GM18873 (cell line): ENCODE measurements at regions not wholly inside any gene's neighbourhood (a gene's known extent, or its start where the extent isn't known, plus 50 kb on each side); places are given as distances from the start of the nearest gene placed in this dataset.

ENCODE experiments used
- ATAC-seq: cut with Tn5 transposase; IDR thresholded peaks from one replicate; pipeline ENCODE4 v1.9.1; 2021; ENCODE audit warnings: mild to moderate bottlenecking, moderate library complexity, moderate number of reproducible peaks; ENCODE audit not compliant: unreplicated experiment, low FRiP score

- ATAC-seq, result no peak
Measured at GRCh38 chr6:4511641-4512020, 264.6 kb upstream of the CDYL start.

- ATAC-seq, result no peak
Measured at GRCh38 chr6:4510906-4511640, 265.1 kb upstream of the CDYL start.

- ATAC-seq, result no peak
Measured at GRCh38 chr6:4510317-4510716, 265.9 kb upstream of the CDYL start.

GRCh38 chr6:4509506-4509905 lies 266.7 kb upstream of the CDYL start:
- ATAC-seq, result no peak

- no peak for ATAC-seq
Measured at GRCh38 chr6:4506792-4507191, 269.4 kb upstream of the CDYL start.

GRCh38 chr6:4506223-4506622 lies 270.0 kb upstream of the CDYL start:
- ATAC-seq, result no peak

GRCh38 chr6:4504700-4505099 lies 271.5 kb upstream of the CDYL start:
- no peak for ATAC-seq

GRCh38 chr6:4503700-4504099 lies 272.5 kb upstream of the CDYL start:
- ATAC-seq, result no peak

- no peak for ATAC-seq
Measured at GRCh38 chr6:4496284-4496683, 279.9 kb upstream of the CDYL start.

- ATAC-seq, result no peak
Measured at GRCh38 chr6:4491501-4492260, 284.5 kb upstream of the CDYL start.

- ATAC-seq, result no peak
Measured at GRCh38 chr6:4489538-4489937, 286.7 kb upstream of the CDYL start.

- ATAC-seq, result no peak
Measured at GRCh38 chr6:4488389-4488788, 287.8 kb upstream of the CDYL start.

GRCh38 chr6:4487538-4487937 lies 288.7 kb upstream of the CDYL start:
- no peak for ATAC-seq

GRCh38 chr6:4486568-4487315 lies 289.5 kb upstream of the CDYL start:
- ATAC-seq, result no peak

- ATAC-seq, result no peak
Measured at GRCh38 chr6:4485735-4486134, 290.5 kb upstream of the CDYL start.

GRCh38 chr6:4482461-4482860 lies 293.7 kb upstream of the CDYL start:
- no peak for ATAC-seq

GRCh38 chr6:4480788-4481735 lies 295.1 kb upstream of the CDYL start:
- no peak for ATAC-seq

- no peak for ATAC-seq
Measured at GRCh38 chr6:4478098-4478497, 298.1 kb upstream of the CDYL start.

GRCh38 chr6:4474810-4475209 lies 301.4 kb upstream of the CDYL start:
- no peak for ATAC-seq

- no peak for ATAC-seq
Measured at GRCh38 chr6:4472969-4473642, 303.1 kb upstream of the CDYL start.
